ENCODE measurements at regions not wholly inside any gene's neighbourhood (a gene's known extent, or its start where the extent isn't known, plus 50 kb on each side); places are given as distances from the start of the nearest gene placed in this dataset.
"Not testable (repeated sequence)": the region's sequence is repeated elsewhere in the genome, so short reads cannot be mapped to it uniquely, and the experiment has no call there.

GRCh38 chr1:198959676-198960075 lies 320.8 kb downstream of the PTPRC start:
- in situ Hi-C loops (cut with HindIII; ENCODE audit: low sequenced_read_pairs) = no loop called here
- no peak for TF ChIP-seq CTCF (IDR thresholded peaks at IDR 0.05; ENCODE audit: low read depth, low read length, missing control alignments)
- H3K4me3 ChIP-seq (ENCODE audit: low read depth, low read length) = no peak overlapping the region
- DNase-seq (ENCODE audit: low read depth) = no peak

- H3K4me3 ChIP-seq (ENCODE audit: low read depth, low read length); DNase-seq (ENCODE audit: low read depth); in situ Hi-C loops (cut with HindIII; ENCODE audit: low sequenced_read_pairs): not testable (repeated sequence)
Measured at GRCh38 chr1:198963796-198964195, 325.0 kb downstream of the PTPRC start.

- no peak for DNase-seq (ENCODE audit: low read depth)
- TF ChIP-seq CTCF (IDR thresholded peaks at IDR 0.05; ENCODE audit: low read depth, low read length, missing control alignments) = no peak
- in situ Hi-C loops (cut with HindIII; ENCODE audit: low sequenced_read_pairs) = no loop called here
- no peak overlapping the region for H3K4me3 ChIP-seq (ENCODE audit: low read depth, low read length)
Measured at GRCh38 chr1:198966519-198966918, 327.7 kb downstream of the PTPRC start.

- no peak overlapping the region for H3K4me3 ChIP-seq (ENCODE audit: low read depth, low read length)
- DNase-seq (ENCODE audit: low read depth) = no peak
- in situ Hi-C loops (cut with HindIII; ENCODE audit: low sequenced_read_pairs) = no loop called here
- TF ChIP-seq CTCF (IDR thresholded peaks at IDR 0.05; ENCODE audit: low read depth, low read length, missing control alignments) = no peak
Measured at GRCh38 chr1:198967566-198967965, 328.7 kb downstream of the PTPRC start.

- in situ Hi-C loops (cut with HindIII; ENCODE audit: low sequenced_read_pairs) = no loop called here
- DNase-seq (ENCODE audit: low read depth) = no peak
Measured at GRCh38 chr1:198968866-198969265, 330.0 kb downstream of the PTPRC start.

GRCh38 chr1:198969981-198970380 lies 331.1 kb downstream of the PTPRC start:
- in situ Hi-C loops (cut with HindIII; ENCODE audit: low sequenced_read_pairs) = no loop called here
- DNase-seq (ENCODE audit: low read depth) = no peak
- TF ChIP-seq CTCF (IDR thresholded peaks at IDR 0.05; ENCODE audit: low read depth, low read length, missing control alignments) = no peak
- no peak overlapping the region for H3K4me3 ChIP-seq (ENCODE audit: low read depth, low read length)

More at GRCh38 chr1:198968866-198969265, 330.0 kb downstream of the PTPRC start:
- H3K4me3 ChIP-seq (ENCODE audit: low read depth, low read length) = no peak overlapping the region
- TF ChIP-seq CTCF (IDR thresholded peaks at IDR 0.05; ENCODE audit: low read depth, low read length, missing control alignments) = no peak

- DNase-seq (ENCODE audit: low read depth) = no peak
- in situ Hi-C loops (cut with HindIII; ENCODE audit: low sequenced_read_pairs) = no loop called here
- no peak overlapping the region for H3K4me3 ChIP-seq (ENCODE audit: low read depth, low read length)
- TF ChIP-seq CTCF (IDR thresholded peaks at IDR 0.05; ENCODE audit: low read depth, low read length, missing control alignments) = no peak
Measured at GRCh38 chr1:198970916-198971315, 332.1 kb downstream of the PTPRC start.
